A549 (cell line): ENCODE measurements at regions not wholly inside any gene's neighbourhood (a gene's known extent, or its start where the extent isn't known, plus 50 kb on each side); places are given as distances from the start of the nearest gene placed in this dataset.
A peak's percentile ranks its signal among the peaks of the same experiment; 100 is the strongest.

ENCODE experiments used
- ATAC-seq, 2 experiments: fragments of 200-7000 bp in 1 of 2; fragments of >200 bp in 1 of 2; cut with Nextera tagmentation in 1 of 2; cut with Tn5 transposase in 1 of 2; 3 replicates each; pipeline versions ENCODE4 v1.8.0 to v1.9.1; 2018 to 2020; ENCODE audit warnings: mild to moderate bottlenecking in 1 of 2, moderate library complexity in 1 of 2
- CTCF ChIA-PET: fragments of 300-600 bp; sonication (Branson Sonifier 250); formaldehyde crosslinking; extraction: SDS; loops from one replicate; lab custom pipeline; 2021; ENCODE audit warnings: antibody characterized with exemption, inconsistent platforms; lab: Yijun Ruan, JAX
- POLR2A ChIA-PET: fragments of 350-600 bp; formaldehyde crosslinking; extraction: SDS; loops from one replicate; lab custom pipeline; 2021; ENCODE audit warnings: antibody characterized with exemption, inconsistent platforms; lab: Yijun Ruan, JAX
- DNase-seq, 2 experiments: peaks; one replicate each; pipeline versions ENCODE4 v3.0.0 to v3.0.0-alpha.2; 2011 to 2016; ENCODE audit warnings: low read depth in 1 of 2, low spot score in 1 of 2
- FAIRE-seq: peaks from 2 replicates; lab custom pipeline; 2011; peaks lifted over from hg19 to GRCh38; lab: Jason Lieb, UNC
- H3K27ac ChIP-seq, 2 experiments: fragments of >200 bp; sonication (Bioruptor Twin); formaldehyde crosslinking; 3 replicates each; pipeline ENCODE4 v1.5.1; 2016 to 2017
- H3K4me1 ChIP-seq: fragments of >200 bp; sonication (Bioruptor Twin); formaldehyde crosslinking; 3 replicates; pipeline ENCODE4 v1.6.1; 2016
- H3K4me2 ChIP-seq: fragments of >200 bp; sonication (Bioruptor Twin); formaldehyde crosslinking; 3 replicates; pipeline ENCODE4 v1.6.1; 2016
- H3K4me3 ChIP-seq: fragments of >200 bp; sonication (Bioruptor Twin); formaldehyde crosslinking; 3 replicates; pipeline ENCODE4 v1.5.1; 2016
- H3K9me3 ChIP-seq: fragments of >200 bp; sonication (Bioruptor Twin); formaldehyde crosslinking; 3 replicates; pipeline ENCODE4 v1.6.1; 2016
- CBX8 ChIP-seq: fragments of 200-600 bp; sonication (generic); IDR thresholded peaks from 2 replicates; pipeline ENCODE4 v1.6.1; 2016
- CTCF ChIP-seq: fragments of >200 bp; sonication (Bioruptor Twin); formaldehyde crosslinking; IDR thresholded peaks from 3 replicates; pipeline ENCODE4 v1.5.1; 2016
- FOSB ChIP-seq: fragments of 250-450 bp; sonication (Bioruptor Pico); IDR thresholded peaks from 2 replicates; pipeline ENCODE4 v1.5.0; 2020; ENCODE audit warnings: mild to moderate bottlenecking, moderate library complexity
- FOSL2 ChIP-seq, 2 experiments: fragments of 450-650 bp in 1 of 2; fragments of >200 bp in 1 of 2; sonication (Bioruptor Twin) in 1 of 2; formaldehyde crosslinking; IDR thresholded peaks; 2 replicates each; pipeline versions ENCODE4 v1.5.0 to v1.6.1; 2016 to 2020; ENCODE audit warnings: mild to moderate bottlenecking in 1 of 2, moderate library complexity in 1 of 2
- HDAC2 ChIP-seq: fragments of 200-600 bp; sonication (generic); IDR thresholded peaks from 2 replicates; pipeline ENCODE4 v1.6.1; 2016
- HES2 ChIP-seq: fragments of >200 bp; sonication (Bioruptor Twin); formaldehyde crosslinking; IDR thresholded peaks from 2 replicates; pipeline ENCODE4 v1.6.1; 2016
- HEYL ChIP-seq: fragments of 250-450 bp; sonication (Bioruptor Pico); IDR thresholded peaks from 2 replicates; pipeline ENCODE4 v1.8.0; 2021; ENCODE audit warnings: mild to moderate bottlenecking, moderate library complexity
- HOXB5 ChIP-seq: fragments of 250-450 bp; sonication (Bioruptor Pico); IDR thresholded peaks from 2 replicates; pipeline ENCODE4 v1.5.0; 2020; ENCODE audit warnings: mild to moderate bottlenecking, moderate library complexity
- JUNB ChIP-seq: fragments of >200 bp; sonication (Bioruptor Twin); formaldehyde crosslinking; IDR thresholded peaks from 2 replicates; pipeline ENCODE4 v1.6.1; 2016
- MAZ ChIP-seq: fragments of 150-350 bp; IDR thresholded peaks from 2 replicates; pipeline ENCODE4 v1.6.1; 2014; ENCODE audit warnings: antibody characterized with exemption, low read depth, low read length, borderline replicate concordance
- RAD21 ChIP-seq, 2 experiments: fragments of >200 bp in 1 of 2; sonication (Bioruptor Twin) in 1 of 2; formaldehyde crosslinking in 1 of 2; IDR thresholded peaks in 1 of 2; conservative IDR thresholded peaks in 1 of 2; 2 replicates in 1 of 2; 3 replicates in 1 of 2; pipeline ENCODE4 v1.6.1; 2012 to 2018; ENCODE audit warnings: inconsistent platforms in 1 of 2
- SMC3 ChIP-seq: fragments of >200 bp; sonication (Bioruptor Twin); formaldehyde crosslinking; IDR thresholded peaks from 3 replicates; pipeline ENCODE4 v1.6.1; 2018; ENCODE audit warnings: inconsistent platforms
- TFCP2L1 ChIP-seq: fragments of 250-450 bp; sonication (Bioruptor Pico); IDR thresholded peaks from 2 replicates; pipeline ENCODE4 v1.5.0; 2021; ENCODE audit warnings: mild to moderate bottlenecking
- USF2 ChIP-seq: fragments of 450-650 bp; IDR thresholded peaks from 2 replicates; pipeline ENCODE4 v1.6.1; 2014; ENCODE audit warnings: antibody characterized with exemption
- ZC3H11A ChIP-seq: fragments of 450-650 bp; IDR thresholded peaks from 2 replicates; pipeline ENCODE4 v1.6.1; 2014; ENCODE audit warnings: antibody characterized with exemption, mild to moderate bottlenecking
- ZNF302 ChIP-seq: fragments of 250-450 bp; sonication (Bioruptor Pico); IDR thresholded peaks from 2 replicates; pipeline ENCODE4 v1.9.0; 2021; ENCODE audit warnings: inconsistent platforms, mild to moderate bottlenecking, moderate library complexity
- whole genome bisulfite sequencing: methylation state at CpG from one replicate; pipeline ENCODE4 v1.1.6; 2017; ENCODE audit errors: missing lambda C conversion rate; 5-methylcytosine and 5-hydroxymethylcytosine counted together
- TF ChIP-seq, protein P1 (sequence below): IDR thresholded peaks from 2 replicates; pipeline ENCODE4 v1.6.1; 2012; ENCODE audit warnings: low read depth, borderline replicate concordance
- TF ChIP-seq, protein P2 (sequence below): fragments of 150-350 bp; IDR thresholded peaks from 2 replicates; pipeline ENCODE4 v1.6.1; 2014; ENCODE audit warnings: low read depth, mild to moderate bottlenecking, low read length

- CTCF ChIA-PET, result interaction anchor here (1.4 to 2.8 kb wide), 11 partner anchors 9 to 1085 kb away, joined by 4 to 28 read pairs (median 7); no protein-coding TSS in a partner anchor
- H3K4me1 ChIP-seq, result peaks cover 15% of the 10 kb centered on the region
- no peak for DNase-seq
- no peak for TF ChIP-seq JUNB
- TF ChIP-seq, protein P1, sequence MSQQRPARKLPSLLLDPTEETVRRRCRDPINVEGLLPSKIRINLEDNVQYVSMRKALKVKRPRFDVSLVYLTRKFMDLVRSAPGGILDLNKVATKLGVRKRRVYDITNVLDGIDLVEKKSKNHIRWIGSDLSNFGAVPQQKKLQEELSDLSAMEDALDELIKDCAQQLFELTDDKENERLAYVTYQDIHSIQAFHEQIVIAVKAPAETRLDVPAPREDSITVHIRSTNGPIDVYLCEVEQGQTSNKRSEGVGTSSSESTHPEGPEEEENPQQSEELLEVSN, result no peak
- no peak for TF ChIP-seq ZC3H11A
- TF ChIP-seq, protein P2, sequence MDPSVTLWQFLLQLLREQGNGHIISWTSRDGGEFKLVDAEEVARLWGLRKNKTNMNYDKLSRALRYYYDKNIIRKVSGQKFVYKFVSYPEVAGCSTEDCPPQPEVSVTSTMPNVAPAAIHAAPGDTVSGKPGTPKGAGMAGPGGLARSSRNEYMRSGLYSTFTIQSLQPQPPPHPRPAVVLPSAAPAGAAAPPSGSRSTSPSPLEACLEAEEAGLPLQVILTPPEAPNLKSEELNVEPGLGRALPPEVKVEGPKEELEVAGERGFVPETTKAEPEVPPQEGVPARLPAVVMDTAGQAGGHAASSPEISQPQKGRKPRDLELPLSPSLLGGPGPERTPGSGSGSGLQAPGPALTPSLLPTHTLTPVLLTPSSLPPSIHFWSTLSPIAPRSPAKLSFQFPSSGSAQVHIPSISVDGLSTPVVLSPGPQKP, result no peak
- no peak for TF ChIP-seq FOSB
- no peak for TF ChIP-seq MAZ
- no peak for TF ChIP-seq RAD21 (conservative IDR thresholded peaks at IDR 0.05 in 1 of 2, IDR thresholded peaks at IDR 0.05 in 1 of 2)
- no peak for TF ChIP-seq USF2
- no peak for TF ChIP-seq ZNF302 (CRISPR knock-in tag)
- no peak for TF ChIP-seq HOXB5 (CRISPR knock-in tag)
- no peak for TF ChIP-seq HEYL (CRISPR knock-in tag)
- no peak for TF ChIP-seq FOSL2 (IDR thresholded peaks at IDR 0.05)
- TF ChIP-seq FOSL2 (CRISPR knock-in tag; IDR thresholded peaks at IDR 0.05), result no peak
- no peak for TF ChIP-seq TFCP2L1 (CRISPR knock-in tag)
- no peak for TF ChIP-seq CBX8
- no peak for TF ChIP-seq HDAC2
- no peak for TF ChIP-seq HES2
- TF ChIP-seq, all 56 proteins: peak for 0
- no peak for ATAC-seq
- H3K4me2 ChIP-seq, result no peak overlapping the region
- FAIRE-seq, result no peak
- no peaks in the 10 kb centered on the region for H3K9me3 ChIP-seq
- POLR2A ChIA-PET, result no interaction called here
- H3K27ac ChIP-seq, result peak overlapping the region in 1 of 2 experiments; percentile 56; a peak in 2 of 6 replicates
- no peak overlapping the region for H3K4me3 ChIP-seq
Observed at GRCh38 chr6:45715508-45715803, 300.2 kb downstream of the CLIC5 start.

- DNase-seq, result peak; percentile 61 to 67
- TF ChIP-seq RAD21 (conservative IDR thresholded peaks at IDR 0.05 in 1 of 2, IDR thresholded peaks at IDR 0.05 in 1 of 2) (peak; percentile 90), SMC3 (peak; percentile 86), HEYL (CRISPR knock-in tag) (no peak), CTCF (peak; percentile 65)
- no peaks in the 10 kb centered on the region for H3K9me3 ChIP-seq
- peak; percentile 93 to 97 for ATAC-seq
- POLR2A ChIA-PET, result interaction anchor here (0.9 to 1.1 kb wide), 3 partner anchors 293 to 337 kb away, joined by 3 to 5 read pairs (median 4); partner anchors contain the start of gene SUPT3H
- WGBS, result 16% methylated on average over 6 of the region's 6 CpGs
- no peak for FAIRE-seq
- H3K27ac ChIP-seq, result peak overlapping the region; percentile 33 to 75; a peak in 5 of 6 replicates
- CTCF ChIA-PET, result interaction anchor here (0.6 to 2.8 kb wide), 50 partner anchors 9 to 1239 kb away, joined by 3 to 28 read pairs (median 4); partner anchors contain the start of gene SUPT3H
- peak overlapping the region; percentile 49 for H3K4me2 ChIP-seq
- H3K4me3 ChIP-seq, result no peak overlapping the region
- peaks cover 20% of the 10 kb centered on the region for H3K4me1 ChIP-seq
Observed at GRCh38 chr6:45714741-45715507, 300.7 kb downstream of the CLIC5 start.
